Heart left ventricle (tissue), 16 donors: ENCODE measurements at regions not wholly inside any gene's neighbourhood (a gene's known extent, or its start where the extent isn't known, plus 50 kb on each side); places are given as distances from the start of the nearest gene placed in this dataset.

Source experiments
- ATAC-seq, 4 donors: fragments of 200-7000 bp; cut with Tn5 transposase; one replicate each; pipeline ENCODE4 v1.9.1; 2020 to 2022; ENCODE audit warnings: moderate library complexity in 4 of 4, mild to moderate bottlenecking in 3 of 4, moderate number of reproducible peaks in 1 of 4
- DNase-seq, 5 donors: peaks; one replicate each; pipeline ENCODE4 v3.0.0-alpha.2; 2020
- H3K27ac ChIP-seq, 12 donors: fragments of 200-600 bp; sonication (generic) in 4 of 12; one replicate each; pipeline versions ENCODE4 v1.5.0 to v1.8.0; 2016 to 2022; ENCODE audit warnings: mild to moderate bottlenecking in 2 of 12
- H3K27me3 ChIP-seq, 9 donors: fragments of 200-600 bp; sonication (generic) in 2 of 9; one replicate each; pipeline versions ENCODE4 v1.5.1 to v1.8.0; 2016 to 2022; ENCODE audit warnings: mild to moderate bottlenecking in 3 of 9
- H3K36me3 ChIP-seq, 9 donors: fragments of 200-600 bp; sonication (generic) in 2 of 9; one replicate each; pipeline versions ENCODE4 v1.5.0 to v1.8.0; 2018 to 2022; ENCODE audit warnings: mild to moderate bottlenecking in 2 of 9
- H3K4me1 ChIP-seq, 12 donors: fragments of 200-600 bp; sonication (generic) in 4 of 12; one replicate each; pipeline versions ENCODE4 v1.5.0 to v1.8.0; 2016 to 2022; ENCODE audit warnings: mild to moderate bottlenecking in 3 of 12
- H3K4me3 ChIP-seq, 12 donors: fragments of 200-600 bp; sonication (generic) in 4 of 12; one replicate each; pipeline versions ENCODE4 v1.5.0 to v1.8.0; 2017 to 2022; ENCODE audit warnings: mild to moderate bottlenecking in 9 of 12, moderate library complexity in 4 of 12
- H3K9me3 ChIP-seq, 12 donors: fragments of 200-600 bp; sonication (generic) in 4 of 12; one replicate each; pipeline versions ENCODE4 v1.5.0 to v1.8.0; 2016 to 2022; ENCODE audit warnings: mild to moderate bottlenecking in 1 of 12
- CTCF ChIP-seq, 12 donors: fragments of 200-600 bp; sonication (generic) in 4 of 12; IDR thresholded peaks; one replicate each; pipeline versions ENCODE4 v1.5.0 to v1.8.0; 2018 to 2022; ENCODE audit warnings: antibody characterized with exemption in 12 of 12, mild to moderate bottlenecking in 5 of 12
- POLR2A ChIP-seq, 2 donors: fragments of 450-650 bp; IDR thresholded peaks; one replicate each; pipeline ENCODE4 v1.6.1; 2017; ENCODE audit warnings: antibody characterized with exemption in 2 of 2, mild to moderate bottlenecking in 2 of 2, moderate library complexity in 2 of 2
- WGBS, 4 donors: extraction: QIAGEN DNeasy Blood & Tissue Kit in 2 of 4; methylation state at CpG; one replicate each; pipeline versions ENCODE4 v1.1.5 to v1.1.7; 2013 to 2018; 5-methylcytosine and 5-hydroxymethylcytosine counted together
- intact Hi-C, 10 donors: fragments of 100-400 bp; cut with DNase I; formaldehyde crosslinking; loops; one replicate each; pipeline versions ENCODE4 v1.11.1 to v1.14.2; 2022
- donor health status: ischemic (EF 13 %, LVEDD 7.1; RV severe dilation, severe dysfunction).
- donor health status: healthy with polysubstance abuse.
- donor health status: DM: no; HTN: yes; CAD: no.
- donor health status: DM: no; HTN: no; CAD: no.
- donor health status: ischemic (EF 25% LVEDD 6.9; RV normal size, moderate dysfunction).
- donor health status: ischemic (EF 25% LVEDD 5.7; RV mildly dilated, moderate dysfunction).
- donor health status: healthy.
- donor health status: DM: yes; HTN: yes; CAD: no.
- donor health status: ischemic (EF 35%, LVEDD 5.7; RV mildly dilated, moderate dysfunction).
- donor health status: nonischemic (EF 11% LVEDD 7.7; RV severe dilation, severe dysfunction).
- donor health status: DM: yes; HTN: yes; CAD: no.
- donor health status: PGD.
- donor health status: ischemic (EF 29% LVEDD 5.4; RV normal size, mild dysfunction).
- donor health status: nonischemic (EF 23%, LVEDD 6.1; RV moderate dilation, normal function).

- peaks cover 0 to 24% (median 0%) of the 10 kb centered on the region in 12 donors for H3K4me1 ChIP-seq
- H3K9me3 ChIP-seq = no peaks in the 10 kb centered on the region
- H3K4me3 ChIP-seq = no peak overlapping the region
- peaks cover 0 to 4% (median 0%) of the 10 kb centered on the region in 9 donors for H3K27me3 ChIP-seq
- DNase-seq = no peak
- 92 to 98% (median 96%) methylated on average over 9 of the region's 9 CpGs for WGBS, 4 donors
- no peak overlapping the region for H3K27ac ChIP-seq
- no peaks in the 10 kb centered on the region for H3K36me3 ChIP-seq
- TF ChIP-seq POLR2A (IDR thresholded peaks at IDR 0.05) (no peak), CTCF (IDR thresholded peaks at IDR 0.05) (no peak)
- ATAC-seq = no peak
- intact Hi-C loops = no loop called here
Measured at GRCh38 chr10:11672836-11673235, 61.4 kb upstream of the USP6NL start.

GRCh38 chr10:11670381-11670780 is 58.9 kb upstream of the USP6NL start:
- H3K27me3 ChIP-seq = peaks cover 0 to 3% (median 0%) of the 10 kb centered on the region in 9 donors
- H3K36me3 ChIP-seq = no peaks in the 10 kb centered on the region
- 49 to 73% (median 62%) methylated on average over 10 of the region's 10 CpGs for WGBS, 4 donors
- ATAC-seq (no peak), DNase-seq (no peak)
- H3K4me1 ChIP-seq = peaks cover 0 to 24% (median 0%) of the 10 kb centered on the region in 12 donors
- H3K9me3 ChIP-seq = no peaks in the 10 kb centered on the region
- TF ChIP-seq POLR2A (IDR thresholded peaks at IDR 0.05) = no peak
- no peak for TF ChIP-seq CTCF (IDR thresholded peaks at IDR 0.05)
- intact Hi-C loops = no loop called here
- H3K4me3 ChIP-seq = no peak overlapping the region
- H3K27ac ChIP-seq = no peak overlapping the region

GRCh38 chr10:11668847-11669610 is 57.6 kb upstream of the USP6NL start:
- Histone ChIP-seq H3K36me3 (no peaks in the 10 kb centered on the region), H3K27ac (no peak overlapping the region), H3K9me3 (no peaks in the 10 kb centered on the region), H3K4me3 (no peak overlapping the region), H3K4me1 (peaks cover 0 to 21% (median 0%) of the 10 kb centered on the region in 12 donors), H3K27me3 (peaks cover 0 to 3% (median 0%) of the 10 kb centered on the region in 9 donors)
- TF ChIP-seq POLR2A (IDR thresholded peaks at IDR 0.05) (no peak), CTCF (IDR thresholded peaks at IDR 0.05) (no peak)
- ATAC-seq (no peak), DNase-seq (no peak)
- WGBS, 4 donors = 78 to 86% (median 81%) methylated on average over 9 of the region's 9 CpGs
- intact Hi-C loops = no loop called here

- 82 to 86% (median 84%) methylated on average over 4 of the region's 4 CpGs for WGBS, 4 donors
- Histone ChIP-seq H3K36me3 (no peaks in the 10 kb centered on the region), H3K4me1 (peaks cover 0 to 16% (median 0%) of the 10 kb centered on the region in 12 donors), H3K27me3 (no peaks in the 10 kb centered on the region), H3K4me3 (no peak overlapping the region), H3K9me3 (no peaks in the 10 kb centered on the region), H3K27ac (peak overlapping the region in 1 of 12 donors; percentile 24)
- ATAC-seq = no peak
- intact Hi-C loops = no loop called here
- TF ChIP-seq CTCF (IDR thresholded peaks at IDR 0.05) (no peak), POLR2A (IDR thresholded peaks at IDR 0.05) (no peak)
- no peak for DNase-seq
Measured at GRCh38 chr10:11667756-11668155, 56.3 kb upstream of the USP6NL start.
